ENCODE measurements at regions not wholly inside any gene's neighbourhood (a gene's known extent, or its start where the extent isn't known, plus 50 kb on each side); places are given as distances from the start of the nearest gene placed in this dataset.
A peak's percentile ranks its signal among the peaks of the same experiment; 100 is the strongest.

GRCh38 chr15:70433586-70434324 is 329.6 kb downstream of the UACA start:
- peak overlapping the region; percentile 11 for H3K4me2 ChIP-seq
- H3K79me2 ChIP-seq, result no peaks in the 10 kb centered on the region
- H3K4me1 ChIP-seq (ENCODE audit: insufficient read depth), result peaks cover 22% of the 10 kb centered on the region
- H3K27ac ChIP-seq, result no peak overlapping the region
- DNase-seq (ENCODE audit: low spot score), result no peak
- H3K9me2 ChIP-seq (replicated peaks; ENCODE audit: insufficient read depth), result no peaks in the 10 kb centered on the region
- no peaks in the 10 kb centered on the region for H3K36me3 ChIP-seq (replicated peaks; ENCODE audit: insufficient read depth, low read depth)
- H3K4me3 ChIP-seq, result no peak overlapping the region
- TF ChIP-seq EZH2phosphoT487 (IDR thresholded peaks at IDR 0.05; ENCODE audit: low read depth, severe bottlenecking, unreplicated experiment) (no peak), EZH2 (IDR thresholded peaks at IDR 0.05; ENCODE audit: borderline replicate concordance) (no peak)
- TF ChIP-seq, protein P1, sequence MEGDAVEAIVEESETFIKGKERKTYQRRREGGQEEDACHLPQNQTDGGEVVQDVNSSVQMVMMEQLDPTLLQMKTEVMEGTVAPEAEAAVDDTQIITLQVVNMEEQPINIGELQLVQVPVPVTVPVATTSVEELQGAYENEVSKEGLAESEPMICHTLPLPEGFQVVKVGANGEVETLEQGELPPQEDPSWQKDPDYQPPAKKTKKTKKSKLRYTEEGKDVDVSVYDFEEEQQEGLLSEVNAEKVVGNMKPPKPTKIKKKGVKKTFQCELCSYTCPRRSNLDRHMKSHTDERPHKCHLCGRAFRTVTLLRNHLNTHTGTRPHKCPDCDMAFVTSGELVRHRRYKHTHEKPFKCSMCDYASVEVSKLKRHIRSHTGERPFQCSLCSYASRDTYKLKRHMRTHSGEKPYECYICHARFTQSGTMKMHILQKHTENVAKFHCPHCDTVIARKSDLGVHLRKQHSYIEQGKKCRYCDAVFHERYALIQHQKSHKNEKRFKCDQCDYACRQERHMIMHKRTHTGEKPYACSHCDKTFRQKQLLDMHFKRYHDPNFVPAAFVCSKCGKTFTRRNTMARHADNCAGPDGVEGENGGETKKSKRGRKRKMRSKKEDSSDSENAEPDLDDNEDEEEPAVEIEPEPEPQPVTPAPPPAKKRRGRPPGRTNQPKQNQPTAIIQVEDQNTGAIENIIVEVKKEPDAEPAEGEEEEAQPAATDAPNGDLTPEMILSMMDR (IDR thresholded peaks at IDR 0.05; ENCODE audit: poor library complexity), result no peak
- H2AFZ ChIP-seq, result no peak overlapping the region
- H3K9me3 ChIP-seq (ENCODE audit: low read depth), result no peaks in the 10 kb centered on the region
- H3K27me3 ChIP-seq, result no peaks in the 10 kb centered on the region
- WGBS (ENCODE audit: low lambda C conversion rate, missing lambda C conversion rate), result 71% methylated on average over 19 of the region's 19 CpGs
- H4K20me1 ChIP-seq (ENCODE audit: insufficient read depth, poor library complexity, severe bottlenecking), result no peaks in the 10 kb centered on the region

GRCh38 chr15:70432924-70433495 is 330.3 kb downstream of the UACA start:
- Histone ChIP-seq H3K27ac (no peak overlapping the region), H3K79me2 (no peaks in the 10 kb centered on the region), H2AFZ (no peak overlapping the region), H3K4me3 (no peak overlapping the region), H3K4me2 (no peak overlapping the region), H3K27me3 (no peaks in the 10 kb centered on the region), H3K4me1 (ENCODE audit: insufficient read depth) (peaks cover 22% of the 10 kb centered on the region), H4K20me1 (ENCODE audit: insufficient read depth, poor library complexity, severe bottlenecking) (no peaks in the 10 kb centered on the region), H3K9me3 (ENCODE audit: low read depth) (no peaks in the 10 kb centered on the region), H3K9me2 (replicated peaks; ENCODE audit: insufficient read depth) (no peaks in the 10 kb centered on the region), H3K36me3 (replicated peaks; ENCODE audit: insufficient read depth, low read depth) (no peaks in the 10 kb centered on the region)
- TF ChIP-seq, protein P1 (IDR thresholded peaks at IDR 0.05; ENCODE audit: poor library complexity), result no peak
- no peak for TF ChIP-seq EZH2 (IDR thresholded peaks at IDR 0.05; ENCODE audit: borderline replicate concordance)
- WGBS (ENCODE audit: low lambda C conversion rate, missing lambda C conversion rate), result 40% methylated on average over 8 of the region's 8 CpGs
- no peak for DNase-seq (ENCODE audit: low spot score)

GRCh38 chr15:70431854-70432253 is 331.5 kb downstream of the UACA start:
- peaks cover 15% of the 10 kb centered on the region for H3K4me1 ChIP-seq (ENCODE audit: insufficient read depth)
- H3K27me3 ChIP-seq, result no peaks in the 10 kb centered on the region
- H3K27ac ChIP-seq, result no peak overlapping the region
- H3K4me3 ChIP-seq, result no peak overlapping the region
- H3K4me2 ChIP-seq, result no peak overlapping the region
- TF ChIP-seq EZH2 (IDR thresholded peaks at IDR 0.05; ENCODE audit: borderline replicate concordance), result no peak
- TF ChIP-seq EZH2phosphoT487 (IDR thresholded peaks at IDR 0.05; ENCODE audit: low read depth, severe bottlenecking, unreplicated experiment), result no peak
- TF ChIP-seq, protein P1 (IDR thresholded peaks at IDR 0.05; ENCODE audit: poor library complexity), result no peak
- H3K9me3 ChIP-seq (ENCODE audit: low read depth), result no peaks in the 10 kb centered on the region
- H3K36me3 ChIP-seq (replicated peaks; ENCODE audit: insufficient read depth, low read depth), result no peaks in the 10 kb centered on the region
- DNase-seq (ENCODE audit: low spot score), result no peak
- WGBS (ENCODE audit: low lambda C conversion rate, missing lambda C conversion rate), result 87% methylated on average over 4 of the region's 4 CpGs
- H3K79me2 ChIP-seq, result no peaks in the 10 kb centered on the region
- no peaks in the 10 kb centered on the region for H3K9me2 ChIP-seq (replicated peaks; ENCODE audit: insufficient read depth)
- H4K20me1 ChIP-seq (ENCODE audit: insufficient read depth, poor library complexity, severe bottlenecking), result no peaks in the 10 kb centered on the region
- H2AFZ ChIP-seq, result no peak overlapping the region

Measured in hepatocyte (in vitro differentiated cells).